K562 (cell line): ENCODE measurements at regions not wholly inside any gene's neighbourhood (a gene's known extent, or its start where the extent isn't known, plus 50 kb on each side); places are given as distances from the start of the nearest gene placed in this dataset.

Experiments used
- CEBPB ChIP-seq: fragments of 450-650 bp; IDR thresholded peaks from 2 replicates; pipeline ENCODE4 v1.6.1; 2016; ENCODE audit warnings: missing genetic modification characterization, missing compliant biosample characterization
- CTCF ChIP-seq, 3 experiments: IDR thresholded peaks in 2 of 3; conservative IDR thresholded peaks in 1 of 3; 2 replicates each; pipeline ENCODE4 v1.5.1; 2011 to 2012; ENCODE audit warnings: low read length in 3 of 3, mild to moderate bottlenecking in 3 of 3, control low read depth in 2 of 3, improper control_type of control experiment in 1 of 3, inconsistent platforms in 1 of 3, low read depth in 1 of 3, mixed read lengths in 1 of 3, moderate library complexity in 1 of 3; ENCODE audit not compliant: insufficient read depth in 2 of 3
- ETS1 ChIP-seq: conservative IDR thresholded peaks from 2 replicates; pipeline ENCODE4 v1.6.1; 2011; ENCODE audit warnings: low read depth, mild to moderate bottlenecking, low read length; ENCODE audit not compliant: control insufficient read depth
- EZH2 ChIP-seq: IDR thresholded peaks from 2 replicates; pipeline ENCODE4 v1.6.1; 2012; ENCODE audit warnings: low read depth, mild to moderate bottlenecking, inconsistent platforms, low read length, borderline replicate concordance
- FOS ChIP-seq: IDR thresholded peaks from 3 replicates; pipeline ENCODE4 v1.6.1; 2011; ENCODE audit not compliant: insufficient read length; ENCODE audit errors: extremely low read depth
- HNRNPH1 ChIP-seq: fragments of 200-400 bp; formaldehyde crosslinking; optimal IDR thresholded peaks from 2 replicates; pipeline ENCODE3; 2017; ENCODE audit warnings: low read depth, mild to moderate bottlenecking, low read length, moderate library complexity
- KDM1A ChIP-seq, 2 experiments: fragments of 450-650 bp; IDR thresholded peaks; 2 replicates each; pipeline ENCODE4 v1.6.1; 2016; ENCODE audit warnings: mild to moderate bottlenecking in 2 of 2
- KDM2B ChIP-seq: fragments of 250-450 bp; sonication (Bioruptor Pico); IDR thresholded peaks from 2 replicates; pipeline ENCODE4 v1.8.0; 2021; ENCODE audit warnings: mild to moderate bottlenecking, moderate library complexity
- MAFG ChIP-seq: fragments of 450-650 bp; conservative IDR thresholded peaks from 2 replicates; pipeline ENCODE4 v1.6.1; 2016; ENCODE audit warnings: missing genetic modification characterization, missing compliant biosample characterization
- NONO ChIP-seq, 2 experiments: fragments of 200-400 bp in 1 of 2; fragments of 450-650 bp in 1 of 2; formaldehyde crosslinking in 1 of 2; IDR thresholded peaks; 2 replicates each; pipeline ENCODE4 v1.6.1; 2017; ENCODE audit warnings: low read depth in 2 of 2, mild to moderate bottlenecking in 2 of 2, moderate library complexity in 2 of 2, low read length in 1 of 2
- PTTG1 ChIP-seq: fragments of 450-650 bp; IDR thresholded peaks from 2 replicates; pipeline ENCODE4 v1.6.1; 2016; ENCODE audit warnings: low read depth, mild to moderate bottlenecking, missing genetic modification characterization, missing compliant biosample characterization
- RAD21 ChIP-seq, 2 experiments: fragments of 250-450 bp in 1 of 2; fragments of 450-650 bp in 1 of 2; sonication (Bioruptor Pico) in 1 of 2; formaldehyde crosslinking in 1 of 2; IDR thresholded peaks in 1 of 2; conservative IDR thresholded peaks in 1 of 2; 2 replicates each; pipeline versions ENCODE4 v1.4.0 to v1.8.0; 2020 to 2022; ENCODE audit warnings: mild to moderate bottlenecking in 2 of 2, moderate library complexity in 1 of 2
- YY1 ChIP-seq, 3 experiments: IDR thresholded peaks; 2 replicates each; pipeline ENCODE4 v1.6.1; 2011; ENCODE audit warnings: low read length in 2 of 3, mild to moderate bottlenecking in 2 of 3, moderate library complexity in 2 of 3, borderline replicate concordance in 1 of 3, control low read depth in 1 of 3, low read depth in 1 of 3; ENCODE audit not compliant: insufficient read depth in 3 of 3, insufficient replicate concordance in 2 of 3, control insufficient read depth in 1 of 3, insufficient read length in 1 of 3; ENCODE audit errors: extremely low read depth in 1 of 3
- ZNF584 ChIP-seq: fragments of 200-800 bp; sonication (Bioruptor generic); IDR thresholded peaks from 2 replicates; pipeline ENCODE4 v1.6.1; 2016; ENCODE audit warnings: low read depth, mild to moderate bottlenecking, missing genetic modification characterization, missing compliant biosample characterization

- TF ChIP-seq NONO (IDR thresholded peaks at IDR 0.05; ENCODE audit: low read depth in 2 of 2, low read length in 1 of 2), result no peak
- no peak for TF ChIP-seq ZNF584 (CRISPR knock-in tag)
- TF ChIP-seq EZH2, result no peak
- TF ChIP-seq YY1 (IDR thresholded peaks at IDR 0.05; ENCODE audit: borderline replicate concordance in 1 of 3, control insufficient read depth in 1 of 3, extremely low read depth in 1 of 3, insufficient read depth in 3 of 3, insufficient read length in 1 of 3, insufficient replicate concordance in 2 of 3, low read depth in 1 of 3, low read length in 2 of 3), result no peak
- no peak for TF ChIP-seq MAFG
- TF ChIP-seq HNRNPH1, result no peak
- no peak for TF ChIP-seq FOS
- no peak for TF ChIP-seq CEBPB
- no peak for TF ChIP-seq CTCF (IDR thresholded peaks at IDR 0.05 in 2 of 3, conservative IDR thresholded peaks at IDR 0.05 in 1 of 3; ENCODE audit: insufficient read depth in 2 of 3, low read depth in 1 of 3, low read length in 3 of 3)
- TF ChIP-seq RAD21 (CRISPR knock-in tag; conservative IDR thresholded peaks at IDR 0.05 in 1 of 2, IDR thresholded peaks at IDR 0.05 in 1 of 2), result no peak
- no peak for TF ChIP-seq PTTG1 (tag)
- no peak for TF ChIP-seq KDM2B (CRISPR knock-in tag)
- no peak for TF ChIP-seq ETS1
- no peak for TF ChIP-seq KDM1A (IDR thresholded peaks at IDR 0.05)
Measured at GRCh38 chr4:14165222-14165920, 537.8 kb upstream of the BOD1L1 start.
